GM12864 (cell line): ENCODE measurements at regions not wholly inside any gene's neighbourhood (a gene's known extent, or its start where the extent isn't known, plus 50 kb on each side); places are given as distances from the start of the nearest gene placed in this dataset.
"Not testable (repeated sequence)": the region's sequence is repeated elsewhere in the genome, so short reads cannot be mapped to it uniquely, and the experiment has no call there.

ENCODE experiments used
- DNase-seq: peaks from one replicate; pipeline ENCODE4 v3.0.0-alpha.2; 2011; ENCODE audit warnings: low read depth
- H3K4me3 ChIP-seq: 2 replicates; pipeline ENCODE4 v1.5.1; 2011; ENCODE audit warnings: mild to moderate bottlenecking, low read depth, low read length, control low read depth
- TF ChIP-seq, protein P1 (sequence below): IDR thresholded peaks from 2 replicates; pipeline ENCODE4 v1.5.1; 2011; ENCODE audit warnings: low read depth, mild to moderate bottlenecking, moderate library complexity, low read length, control low read depth, inconsistent platforms; ENCODE audit errors: missing control alignments

DNA sequence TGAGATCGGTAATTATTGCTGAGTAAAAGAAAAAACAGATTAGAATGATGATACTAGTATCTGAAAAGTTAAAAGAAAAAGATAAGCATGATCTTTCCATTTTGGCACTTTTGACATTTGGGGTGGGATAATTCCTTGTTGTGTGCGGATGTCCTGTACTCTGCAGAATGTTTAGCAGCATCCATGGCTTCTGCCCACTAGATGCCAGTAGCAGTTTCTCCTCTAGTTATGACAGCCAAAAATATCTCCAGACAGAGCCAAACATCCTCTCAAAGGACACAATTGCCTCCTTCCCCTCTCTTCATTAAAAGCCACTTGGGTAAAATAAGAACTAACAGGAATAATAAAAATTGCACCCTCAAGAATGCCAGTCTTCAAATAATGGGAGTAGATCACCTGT is 468.8 kb upstream of the GRM7 start:
- no peak for DNase-seq
- TF ChIP-seq, protein P1, sequence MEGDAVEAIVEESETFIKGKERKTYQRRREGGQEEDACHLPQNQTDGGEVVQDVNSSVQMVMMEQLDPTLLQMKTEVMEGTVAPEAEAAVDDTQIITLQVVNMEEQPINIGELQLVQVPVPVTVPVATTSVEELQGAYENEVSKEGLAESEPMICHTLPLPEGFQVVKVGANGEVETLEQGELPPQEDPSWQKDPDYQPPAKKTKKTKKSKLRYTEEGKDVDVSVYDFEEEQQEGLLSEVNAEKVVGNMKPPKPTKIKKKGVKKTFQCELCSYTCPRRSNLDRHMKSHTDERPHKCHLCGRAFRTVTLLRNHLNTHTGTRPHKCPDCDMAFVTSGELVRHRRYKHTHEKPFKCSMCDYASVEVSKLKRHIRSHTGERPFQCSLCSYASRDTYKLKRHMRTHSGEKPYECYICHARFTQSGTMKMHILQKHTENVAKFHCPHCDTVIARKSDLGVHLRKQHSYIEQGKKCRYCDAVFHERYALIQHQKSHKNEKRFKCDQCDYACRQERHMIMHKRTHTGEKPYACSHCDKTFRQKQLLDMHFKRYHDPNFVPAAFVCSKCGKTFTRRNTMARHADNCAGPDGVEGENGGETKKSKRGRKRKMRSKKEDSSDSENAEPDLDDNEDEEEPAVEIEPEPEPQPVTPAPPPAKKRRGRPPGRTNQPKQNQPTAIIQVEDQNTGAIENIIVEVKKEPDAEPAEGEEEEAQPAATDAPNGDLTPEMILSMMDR: no peak
- H3K4me3 ChIP-seq: no peak overlapping the region

DNA sequence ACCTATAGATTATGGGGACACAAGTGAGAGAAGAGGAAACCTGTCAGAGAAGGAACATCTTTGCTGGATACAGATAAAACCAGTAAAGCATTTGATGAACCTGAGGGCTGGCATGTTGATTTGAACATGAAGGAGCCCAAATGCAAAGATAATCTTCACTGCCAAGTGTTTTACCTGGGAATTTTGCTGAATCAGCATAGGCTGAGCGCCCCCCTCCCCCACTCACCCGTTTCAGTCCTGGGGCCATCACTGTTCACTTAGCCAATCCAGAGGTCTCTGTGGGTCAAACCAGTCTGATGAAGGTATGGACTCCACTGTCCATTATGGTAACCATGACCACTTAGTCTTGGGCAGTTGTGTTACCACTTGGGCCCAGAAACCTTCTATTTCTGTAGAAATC is 466.0 kb upstream of the GRM7 start:
- no peak for DNase-seq
- TF ChIP-seq, protein P1: no peak
- H3K4me3 ChIP-seq: no peak overlapping the region

DNA sequence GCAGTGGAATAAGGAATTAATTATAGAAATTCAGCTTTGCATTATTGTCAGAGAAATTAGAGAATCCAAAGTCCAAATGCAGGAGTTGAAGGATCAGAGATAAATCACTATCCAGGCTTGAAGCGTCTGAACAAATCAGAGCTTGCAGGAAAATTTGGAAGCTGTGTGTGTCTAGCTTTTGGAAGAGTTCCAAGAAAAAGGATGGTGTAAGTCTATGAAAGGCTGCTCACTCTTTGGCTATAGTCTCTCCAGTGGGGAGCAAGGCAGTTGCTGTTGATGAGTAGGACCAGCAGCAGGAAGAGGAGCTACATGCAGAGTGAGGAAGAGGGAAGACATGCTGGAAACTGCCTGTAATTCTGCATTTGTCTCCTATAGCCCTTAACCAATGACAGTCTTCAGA is 464.3 kb upstream of the GRM7 start:
- TF ChIP-seq, protein P1: no peak
- no peak overlapping the region for H3K4me3 ChIP-seq
- no peak for DNase-seq

DNA sequence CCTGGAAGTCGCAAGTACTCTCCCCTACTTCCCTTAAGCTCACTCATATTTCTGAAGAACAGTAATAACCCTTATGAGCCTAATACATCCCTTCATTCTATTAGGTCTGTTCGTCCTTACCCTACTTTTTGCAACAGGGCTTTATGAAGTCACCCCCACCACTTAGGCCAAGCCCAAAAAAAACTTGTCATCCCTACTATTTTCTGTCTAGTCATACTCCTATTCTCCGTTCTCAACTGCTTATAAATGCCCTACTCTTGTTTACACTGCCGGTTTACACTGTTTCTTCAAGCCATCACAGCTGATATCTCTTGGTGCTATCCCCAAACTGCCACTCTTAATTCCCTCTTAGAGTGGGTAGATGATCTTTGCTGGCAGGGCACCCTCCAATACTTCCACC is 458.2 kb upstream of the GRM7 start:
- DNase-seq, H3K4me3 ChIP-seq: not testable (repeated sequence)

DNA sequence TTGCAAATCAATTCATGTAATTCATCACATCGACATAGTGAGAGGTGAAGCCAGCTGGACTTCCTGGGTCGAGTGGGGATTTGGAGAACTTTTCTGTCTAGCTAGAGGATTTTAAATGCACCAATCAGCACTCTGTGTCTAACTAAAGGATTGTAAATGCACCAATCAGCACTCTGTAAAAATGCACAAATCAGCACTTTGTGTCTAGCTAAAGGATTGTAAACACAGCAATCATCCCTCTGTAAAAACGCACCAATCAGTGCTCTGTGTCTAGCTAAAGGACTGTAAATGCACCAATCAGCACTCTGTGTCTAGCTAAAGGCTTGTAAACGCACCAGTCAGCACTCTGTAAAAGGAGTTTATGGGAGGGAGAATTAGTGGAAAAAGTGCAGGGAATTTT is 454.0 kb upstream of the GRM7 start:
- H3K4me3 ChIP-seq, DNase-seq: not testable (repeated sequence)

DNA sequence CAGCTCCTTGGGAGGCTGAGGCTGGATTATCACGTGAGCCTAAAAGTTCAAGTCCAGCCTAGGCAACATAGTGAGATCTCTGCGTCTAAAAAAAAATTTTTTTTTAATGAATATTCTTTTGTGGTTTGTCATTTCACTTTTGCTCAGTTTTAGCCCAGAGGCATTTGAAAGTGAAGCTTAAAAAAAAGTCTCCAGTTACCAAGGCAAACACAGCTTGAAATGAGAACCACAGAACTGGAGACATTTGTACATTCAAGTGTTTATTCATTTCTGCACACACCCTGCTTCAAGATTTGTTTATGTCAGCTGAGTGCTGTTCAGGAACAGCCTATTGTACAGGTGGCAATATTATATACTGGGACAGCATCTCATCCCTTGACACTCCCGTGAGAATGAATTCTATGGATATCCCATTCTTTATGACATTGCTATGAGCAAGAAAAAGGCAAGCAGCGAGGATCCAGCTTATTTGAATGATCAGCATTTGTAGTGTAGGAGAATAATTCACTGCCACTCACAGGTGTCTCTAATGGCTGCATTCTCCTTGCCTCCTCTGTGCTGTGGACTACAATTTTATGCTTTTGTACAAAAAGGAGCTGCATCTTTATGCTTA is 444.8 kb upstream of the GRM7 start:
- DNase-seq: no peak
- TF ChIP-seq, protein P1: no peak
- H3K4me3 ChIP-seq: no peak overlapping the region

DNA sequence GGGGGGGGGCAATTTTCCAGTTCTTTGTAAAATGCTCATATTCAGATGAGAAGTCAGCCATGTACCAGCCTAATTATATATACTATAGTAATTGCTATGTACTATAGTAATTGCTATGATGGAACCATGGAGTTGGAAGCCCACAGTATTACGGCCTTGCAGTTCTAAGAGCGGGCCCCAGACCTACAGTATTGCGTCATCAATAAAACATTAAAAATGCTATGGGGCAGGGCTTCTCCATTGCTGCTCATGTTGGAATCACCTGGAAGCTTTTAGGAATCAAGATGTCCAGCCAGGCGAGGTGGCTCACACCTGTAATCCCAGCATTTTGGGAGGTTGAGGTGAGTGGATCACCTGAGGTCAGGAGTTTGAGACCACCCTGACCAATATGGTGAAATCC is 443.7 kb upstream of the GRM7 start:
- DNase-seq: no peak
- TF ChIP-seq, protein P1: no peak
- no peak overlapping the region for H3K4me3 ChIP-seq

DNA sequence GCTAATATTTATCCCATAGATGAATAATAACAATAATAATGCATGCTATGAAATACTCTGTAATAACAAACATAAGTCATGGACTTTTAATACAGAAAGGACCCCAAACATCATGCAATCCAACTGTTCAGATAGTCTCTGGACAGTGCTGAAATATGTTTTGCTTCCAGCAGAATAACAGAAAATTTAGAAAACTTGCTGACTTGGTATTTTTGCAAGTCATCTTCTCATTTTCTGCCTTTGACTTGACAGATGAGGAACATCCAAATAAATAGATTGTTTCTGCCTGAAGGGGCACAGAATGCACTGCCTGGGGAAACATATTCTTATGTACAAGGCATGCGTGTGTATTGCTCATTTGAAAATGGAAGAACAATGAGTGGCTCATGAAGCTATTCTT is 442.4 kb upstream of the GRM7 start:
- no peak for DNase-seq
- TF ChIP-seq, protein P1: no peak
- no peak overlapping the region for H3K4me3 ChIP-seq
